ENCODE measurements at regions not wholly inside any gene's neighbourhood (a gene's known extent, or its start where the extent isn't known, plus 50 kb on each side); places are given as distances from the start of the nearest gene placed in this dataset.

DNA sequence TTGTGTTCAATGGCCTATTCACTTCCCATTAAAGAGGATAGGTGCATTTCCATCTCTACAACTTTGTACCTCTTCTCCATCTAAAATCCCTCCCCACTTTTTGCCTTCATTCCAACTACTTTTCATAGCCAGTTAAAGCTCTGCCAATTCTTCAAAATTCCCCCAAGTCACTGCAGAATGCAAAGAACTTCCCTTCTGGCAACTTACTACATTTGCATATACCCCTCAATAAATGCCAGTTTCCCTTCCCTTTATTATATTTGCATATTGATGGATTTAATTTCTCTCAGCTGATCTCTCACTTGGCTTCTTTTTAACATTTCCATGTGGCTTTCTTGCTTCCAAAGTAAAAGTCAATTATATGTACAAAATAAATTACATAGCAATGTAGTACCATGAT is 393.4 kb downstream of the HACE1 start (continued):
- TF ChIP-seq SIRT6 (IDR thresholded peaks at IDR 0.05; ENCODE audit: low read depth, low read length) (no peak), GTF2A2 (tag; IDR thresholded peaks at IDR 0.05) (no peak), ZNF165 (CRISPR knock-in tag; IDR thresholded peaks at IDR 0.05; ENCODE audit: borderline replicate concordance) (no peak), NFATC3 (IDR thresholded peaks at IDR 0.05) (no peak), BDP1 (IDR thresholded peaks at IDR 0.05; ENCODE audit: insufficient read depth, insufficient read length) (no peak), BRF1 (IDR thresholded peaks at IDR 0.05; ENCODE audit: borderline replicate concordance, extremely low read depth, insufficient read length) (no peak), NFE2 (IDR thresholded peaks at IDR 0.05; ENCODE audit: low read depth) (no peak), MEF2A (IDR thresholded peaks at IDR 0.05; ENCODE audit: control insufficient read depth, low read depth, low read length) (no peak)

DNA sequence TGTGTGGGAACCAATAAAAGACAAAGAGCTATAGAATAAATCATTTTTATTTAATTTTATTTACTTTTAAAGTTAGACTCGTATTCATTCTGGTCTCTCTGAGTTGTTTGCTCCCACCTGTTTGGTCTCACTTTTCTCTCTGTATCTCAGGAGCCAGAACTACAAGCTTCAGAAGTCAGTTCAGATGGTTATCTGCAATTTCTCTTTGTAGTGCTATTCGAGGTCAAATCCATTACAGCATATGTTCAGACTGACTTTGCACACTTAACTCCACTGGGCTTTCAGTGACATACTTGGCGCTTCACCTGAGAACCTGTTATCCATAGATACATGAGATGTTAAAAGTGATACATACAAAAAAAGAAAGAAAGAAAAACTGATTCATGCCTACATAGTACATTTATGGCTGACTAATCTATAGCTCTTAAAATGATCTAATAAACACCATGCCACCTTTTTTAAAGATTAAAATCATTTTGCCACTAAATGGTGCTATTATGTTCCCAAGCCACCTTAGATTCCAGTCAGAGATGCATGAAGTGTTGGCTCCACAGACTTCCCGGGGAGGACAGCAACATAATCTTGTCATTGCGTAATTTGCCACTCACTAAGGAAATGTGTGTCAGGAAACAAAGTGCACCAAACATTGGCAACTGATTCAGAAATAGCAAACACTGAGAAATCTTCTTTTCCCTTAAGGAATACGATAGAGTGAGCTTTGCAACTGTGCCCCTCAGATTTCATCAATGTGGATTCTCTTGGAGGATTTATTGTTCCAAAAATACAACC is 396.7 kb downstream of the HACE1 start:
- Histone ChIP-seq H3K79me2 (ENCODE audit: control insufficient read depth, insufficient read depth, low read length) (no peaks in the 10 kb centered on the region), H3K9me3 (replicated peaks; ENCODE audit: control insufficient read depth, insufficient read depth, low read depth, low read length) (no peaks in the 10 kb centered on the region), H3K27ac (ENCODE audit: extremely low read depth, low read depth, low read length) (no peak overlapping the region), H4K20me1 (replicated peaks; ENCODE audit: control insufficient read depth, insufficient read depth, low read length) (no peaks in the 10 kb centered on the region), H3K36me3 (ENCODE audit: control insufficient read depth, insufficient read depth, low read length) (no peaks in the 10 kb centered on the region), H3K4me1 (replicated peaks in 1 of 2; ENCODE audit: control insufficient read depth in 2 of 2, insufficient read depth in 2 of 2, low read length in 2 of 2) (no peaks in the 10 kb centered on the region), H3K9me1 (ENCODE audit: control insufficient read depth, insufficient read depth, low read length) (no peaks in the 10 kb centered on the region), H2AFZ (ENCODE audit: low read depth, low read length) (no peak overlapping the region), H3K4me2 (ENCODE audit: insufficient read depth, low read length) (no peak overlapping the region), H3K27me3 (ENCODE audit: control insufficient read depth in 2 of 2, insufficient read depth in 2 of 2, low read length in 2 of 2) (no peaks in the 10 kb centered on the region), H3K9ac (ENCODE audit: insufficient read depth in 1 of 2, low read depth in 2 of 2, low read length in 2 of 2) (no peak overlapping the region), H3K4me3 (no peak overlapping the region)
- 7% methylated on average over 6 of the region's 6 CpGs for WGBS (ENCODE audit: insufficient coverage, low coverage, missing lambda C conversion rate)
- FAIRE-seq (no peak), ATAC-seq (peak; percentile 36; the same call in 1 of the 3 replicates), DNase-seq (ENCODE audit: extremely low read depth in 1 of 4, low spot score in 3 of 4) (no peak)
- in situ Hi-C loops (cut with MboI), result no loop called here
- intact Hi-C loops (cut with micrococcal nuclease), result no loop called here
- BruUV-seq (replicated peaks), result no TSS peak
- ChIA-PET CTCF (ENCODE audit: low intra/inter-chr PET ratio) (no interaction called here), POLR2A (no interaction called here)
- TF ChIP-seq CEBPG (CRISPR knock-in tag; IDR thresholded peaks at IDR 0.05) (no peak), CEBPG (tag; conservative IDR thresholded peaks at IDR 0.05 in 1 of 2, IDR thresholded peaks at IDR 0.05 in 1 of 2) (peak; percentile 26 to 76; a peak in 3 of 4 replicates), CEBPB (tag; IDR thresholded peaks at IDR 0.05) (peak; percentile 75), TRIM24 (IDR thresholded peaks at IDR 0.05) (no peak)
